ENCODE measurements at regions not wholly inside any gene's neighbourhood (a gene's known extent, or its start where the extent isn't known, plus 50 kb on each side); places are given as distances from the start of the nearest gene placed in this dataset.

- TF ChIP-seq CHAMP1 (IDR thresholded peaks at IDR 0.05) (no peak), JUN (IDR thresholded peaks at IDR 0.05; ENCODE audit: borderline replicate concordance, low read depth, low read length) (0 out of 2 replicates have a peak, but pooled peaks have one; percentile 55), JUN (CRISPR knock-in tag; IDR thresholded peaks at IDR 0.05; ENCODE audit: borderline replicate concordance) (no peak), C11orf30 (IDR thresholded peaks at IDR 0.05; ENCODE audit: low read depth) (peak; percentile 19; the same call in 1 of the 2 replicates), ATF7 (IDR thresholded peaks at IDR 0.05) (peak; percentile 52; the same call in 1 of the 2 replicates), TAL1 (IDR thresholded peaks at IDR 0.05) (peak; percentile 33), VEZF1 (CRISPR knock-in tag; IDR thresholded peaks at IDR 0.05) (no peak), SMARCA4 (IDR thresholded peaks at IDR 0.05) (peak; percentile 66; the same call in 1 of the 2 replicates), JUND (IDR thresholded peaks at IDR 0.05; ENCODE audit: borderline replicate concordance, low read depth, low read length) (peak; percentile 82; the same call in 1 of the 2 replicates), JUND (tag; IDR thresholded peaks at IDR 0.05; ENCODE audit: borderline replicate concordance, low read depth, low read length) (peak; percentile 86; the same call in 2 of the 3 replicates), SMAD4 (CRISPR knock-in tag; conservative IDR thresholded peaks at IDR 0.05) (0 out of 2 replicates have a peak, but pooled peaks have one; percentile 35), ATF3 (IDR thresholded peaks at IDR 0.05) (peak; percentile 91), ATF3 (CRISPR knock-in tag; conservative IDR thresholded peaks at IDR 0.05) (peak; percentile 63; the same call in 1 of the 2 replicates), CREM (IDR thresholded peaks at IDR 0.05; ENCODE audit: low read depth) (peak; percentile 65), KLF13 (tag; IDR thresholded peaks at IDR 0.05; ENCODE audit: borderline replicate concordance, low read depth) (no peak)
Measured at GRCh38 chr18:23380817-23381216, 72.3 kb upstream of the RIOK3 start (continued).

Data from K562 (cell line).